ENCODE measurements at regions not wholly inside any gene's neighbourhood (a gene's known extent, or its start where the extent isn't known, plus 50 kb on each side); places are given as distances from the start of the nearest gene placed in this dataset.

- CTCF ChIA-PET (ENCODE audit: unreplicated experiment) = no interaction called here
- no peaks in the 10 kb centered on the region for H3K36me3 ChIP-seq (ENCODE audit: insufficient read depth, low read length)
- no peak for DNase-seq (ENCODE audit: low spot score)
- H3K9me2 ChIP-seq (ENCODE audit: insufficient read depth, low read length) = peaks cover 4% of the 10 kb centered on the region; the same call in 1 of the 2 replicates
- H3K9me3 ChIP-seq (ENCODE audit: low read length) = no peaks in the 10 kb centered on the region
- TF ChIP-seq CTCF (conservative IDR thresholded peaks at IDR 0.05; ENCODE audit: low read length) = no peak
- no peak for TF ChIP-seq EZH2phosphoT487 (IDR thresholded peaks at IDR 0.05; ENCODE audit: borderline replicate concordance, low read depth, low read length)
- POLR2A ChIA-PET = no interaction called here
- no peaks in the 10 kb centered on the region for H4K20me1 ChIP-seq (ENCODE audit: insufficient read depth, low read length)
- no peak overlapping the region for H2AFZ ChIP-seq (ENCODE audit: low read length)
- no peak overlapping the region for H3K27ac ChIP-seq (ENCODE audit: low read depth, low read length, poor library complexity, severe bottlenecking)
- H3K4me2 ChIP-seq (ENCODE audit: low read length) = no peak overlapping the region
- intact Hi-C loops (cut with micrococcal nuclease; ENCODE audit: unreplicated experiment) = no loop called here
- H3K4me1 ChIP-seq (ENCODE audit: insufficient read depth, low read length, poor library complexity, severe bottlenecking) = no peaks in the 10 kb centered on the region
- no peak overlapping the region for H3K4me3 ChIP-seq (ENCODE audit: low read depth, low read length, poor library complexity, severe bottlenecking)
- no TSS peak for BruUV-seq (replicated peaks)
- no peaks in the 10 kb centered on the region for H3K79me2 ChIP-seq (ENCODE audit: insufficient read depth, low read depth, low read length)
These were observed 237.6 kb downstream of the ZNF536 start for GRCh38 chr19:30609656-30610270.

GRCh38 chr19:30608471-30608870 is 236.3 kb downstream of the ZNF536 start:
- CTCF ChIA-PET (ENCODE audit: unreplicated experiment) = no interaction called here

More at GRCh38 chr19:30608471-30608870, 236.3 kb downstream of the ZNF536 start:
- TF ChIP-seq CTCF (conservative IDR thresholded peaks at IDR 0.05; ENCODE audit: low read length) (no peak), EZH2phosphoT487 (IDR thresholded peaks at IDR 0.05; ENCODE audit: borderline replicate concordance, low read depth, low read length) (no peak)
- Histone ChIP-seq H3K4me2 (ENCODE audit: low read length) (no peak overlapping the region), H2AFZ (ENCODE audit: low read length) (no peak overlapping the region), H3K36me3 (ENCODE audit: insufficient read depth, low read length) (no peaks in the 10 kb centered on the region), H3K4me1 (ENCODE audit: insufficient read depth, low read length, poor library complexity, severe bottlenecking) (no peaks in the 10 kb centered on the region), H3K79me2 (ENCODE audit: insufficient read depth, low read depth, low read length) (no peaks in the 10 kb centered on the region), H3K9me2 (ENCODE audit: insufficient read depth, low read length) (peaks cover 4% of the 10 kb centered on the region; the same call in 1 of the 2 replicates), H3K4me3 (ENCODE audit: low read depth, low read length, poor library complexity, severe bottlenecking) (no peak overlapping the region), H3K9me3 (ENCODE audit: low read length) (no peaks in the 10 kb centered on the region), H4K20me1 (ENCODE audit: insufficient read depth, low read length) (no peaks in the 10 kb centered on the region), H3K27ac (ENCODE audit: low read depth, low read length, poor library complexity, severe bottlenecking) (no peak overlapping the region)
- intact Hi-C loops (cut with micrococcal nuclease; ENCODE audit: unreplicated experiment) = no loop called here
- BruUV-seq (replicated peaks) = no TSS peak
- no peak for DNase-seq (ENCODE audit: low spot score)
- POLR2A ChIA-PET = interaction anchor here (0.6 kb wide), 1 partner anchor 31 kb away, joined by 5 read pairs; no protein-coding TSS in a partner anchor
